ENCODE measurements at regions not wholly inside any gene's neighbourhood (a gene's known extent, or its start where the extent isn't known, plus 50 kb on each side); places are given as distances from the start of the nearest gene placed in this dataset.

DNA sequence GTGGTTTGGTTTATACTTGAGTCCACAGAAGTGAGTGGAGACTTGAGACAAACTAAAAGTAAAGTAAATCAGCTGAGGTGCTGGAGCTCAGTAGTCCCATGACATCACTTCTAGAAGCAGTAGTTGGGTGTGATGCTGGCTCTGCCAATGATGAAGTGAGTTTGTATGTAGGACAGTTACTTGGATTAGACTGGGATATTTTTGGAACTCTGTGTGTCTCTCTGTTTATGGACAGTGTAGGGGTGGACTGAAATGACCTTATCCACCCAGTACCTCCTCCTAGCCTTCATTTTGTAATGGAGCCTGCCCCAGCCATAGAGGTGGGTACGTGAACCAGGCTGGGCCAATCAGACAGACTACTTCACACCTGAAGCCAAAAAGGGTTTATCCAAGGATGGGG is 52.2 kb downstream of the POLR1D start:
- H3K9me3 Mint-ChIP-seq: no peaks in the 10 kb centered on the region
- intact Hi-C loops (cut with micrococcal nuclease): no loop called here
- DNase-seq (ENCODE audit: low spot score): no peak

DNA sequence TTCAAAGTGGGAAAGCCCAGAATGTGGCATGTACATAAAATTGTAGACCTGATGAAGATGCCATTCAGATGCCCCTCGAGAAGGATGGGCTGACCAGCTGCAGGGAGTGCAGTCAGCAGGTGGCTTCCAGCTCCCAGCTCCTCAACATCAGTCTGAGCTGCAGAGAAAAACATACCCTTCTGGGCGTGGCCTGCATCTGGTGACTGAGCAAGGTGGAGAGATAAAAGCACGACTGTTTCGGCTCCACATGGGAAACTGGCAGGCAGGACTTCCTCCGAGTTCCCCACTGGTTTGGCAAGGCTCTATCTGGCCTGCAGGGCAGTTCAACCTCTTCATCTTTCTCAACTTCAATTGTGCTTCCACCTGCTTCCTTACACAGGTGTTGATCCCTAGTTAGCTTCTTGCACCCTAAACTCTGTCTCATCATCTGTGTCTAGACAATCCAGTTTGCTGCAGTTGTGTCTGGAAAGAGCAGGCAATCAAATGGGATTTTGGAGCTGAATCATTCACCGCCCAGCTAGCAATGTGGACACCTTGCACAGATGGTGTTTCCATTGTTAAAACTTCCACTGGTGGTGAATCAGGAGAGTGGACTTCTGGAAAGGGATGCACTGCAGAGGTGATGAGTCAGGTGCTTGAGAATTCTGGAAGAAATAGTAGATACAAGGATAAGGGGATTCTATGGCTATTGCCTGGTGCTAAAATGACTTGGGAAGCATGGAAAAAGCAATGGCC is 56.8 kb downstream of the POLR1D start:
- peaks cover 17% of the 10 kb centered on the region for H3K27me3 Mint-ChIP-seq (ENCODE audit: low read depth)
- no peaks in the 10 kb centered on the region for H3K36me3 Mint-ChIP-seq (ENCODE audit: low read depth)
- no peaks in the 10 kb centered on the region for H3K4me1 Mint-ChIP-seq (ENCODE audit: low read depth)
- intact Hi-C loops (cut with micrococcal nuclease): no loop called here
- H3K27ac Mint-ChIP-seq: no peak overlapping the region
- no peak overlapping the region for H3K4me3 Mint-ChIP-seq (ENCODE audit: low read depth)
- no peak for DNase-seq (ENCODE audit: low spot score)
- H3K9me3 Mint-ChIP-seq: no peaks in the 10 kb centered on the region

More for the DNA sequence above, 52.2 kb downstream of the POLR1D start:
- Mint-ChIP-seq H3K27ac (no peak overlapping the region), H3K36me3 (ENCODE audit: low read depth) (no peaks in the 10 kb centered on the region), H3K27me3 (ENCODE audit: low read depth) (peaks cover 1% of the 10 kb centered on the region), H3K4me3 (ENCODE audit: low read depth) (no peak overlapping the region), H3K4me1 (ENCODE audit: low read depth) (no peaks in the 10 kb centered on the region)

DNA sequence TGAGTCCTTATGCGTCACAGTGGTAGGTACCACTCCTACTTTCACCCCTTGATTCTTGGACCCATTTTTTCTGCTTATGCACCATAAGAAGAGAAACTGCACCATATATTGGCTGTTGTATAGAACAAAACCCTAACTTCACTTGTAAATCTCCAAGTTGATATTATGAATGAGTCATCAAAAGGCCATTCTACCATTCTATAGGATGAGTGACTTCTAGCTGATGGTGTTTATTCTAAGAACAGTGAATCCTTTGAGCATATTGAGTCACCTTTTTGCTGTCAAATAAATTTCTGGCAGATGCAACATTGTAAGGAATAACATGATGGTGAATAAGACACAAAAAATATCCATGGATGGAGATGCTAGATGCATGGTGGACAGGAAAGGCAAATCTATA is 57.7 kb downstream of the POLR1D start:
- no peaks in the 10 kb centered on the region for H3K9me3 Mint-ChIP-seq
- DNase-seq (ENCODE audit: low spot score): no peak
- no peaks in the 10 kb centered on the region for H3K4me1 Mint-ChIP-seq (ENCODE audit: low read depth)
- intact Hi-C loops (cut with micrococcal nuclease): no loop called here
- H3K4me3 Mint-ChIP-seq (ENCODE audit: low read depth): no peak overlapping the region
- no peaks in the 10 kb centered on the region for H3K36me3 Mint-ChIP-seq (ENCODE audit: low read depth)
- H3K27me3 Mint-ChIP-seq (ENCODE audit: low read depth): peaks cover 17% of the 10 kb centered on the region
- H3K27ac Mint-ChIP-seq: no peak overlapping the region

DNA sequence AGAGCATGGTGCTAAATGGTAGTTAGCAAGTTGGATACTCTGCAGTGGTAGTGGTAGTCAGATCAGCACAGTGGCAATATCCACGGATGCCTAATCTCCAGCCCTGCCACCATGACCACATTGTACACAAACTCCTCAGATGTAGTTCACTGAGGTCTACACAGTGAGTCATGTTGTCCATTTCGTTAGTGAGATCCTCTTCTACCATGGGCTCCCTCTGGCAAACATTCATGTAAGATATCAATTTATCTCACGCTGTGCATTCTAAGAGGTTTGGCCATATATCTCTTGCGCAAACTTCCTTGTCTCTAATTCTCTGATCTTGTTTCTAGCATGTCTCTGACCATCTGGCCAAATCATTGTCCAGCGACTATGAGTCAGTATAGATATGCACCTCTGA is 58.2 kb downstream of the POLR1D start:
- Mint-ChIP-seq H3K9me3 (no peaks in the 10 kb centered on the region), H3K27ac (no peak overlapping the region), H3K4me3 (ENCODE audit: low read depth) (no peak overlapping the region), H3K36me3 (ENCODE audit: low read depth) (no peaks in the 10 kb centered on the region), H3K4me1 (ENCODE audit: low read depth) (no peaks in the 10 kb centered on the region), H3K27me3 (ENCODE audit: low read depth) (peaks cover 17% of the 10 kb centered on the region)
- DNase-seq (ENCODE audit: low spot score): no peak
- intact Hi-C loops (cut with micrococcal nuclease): no loop called here

DNA sequence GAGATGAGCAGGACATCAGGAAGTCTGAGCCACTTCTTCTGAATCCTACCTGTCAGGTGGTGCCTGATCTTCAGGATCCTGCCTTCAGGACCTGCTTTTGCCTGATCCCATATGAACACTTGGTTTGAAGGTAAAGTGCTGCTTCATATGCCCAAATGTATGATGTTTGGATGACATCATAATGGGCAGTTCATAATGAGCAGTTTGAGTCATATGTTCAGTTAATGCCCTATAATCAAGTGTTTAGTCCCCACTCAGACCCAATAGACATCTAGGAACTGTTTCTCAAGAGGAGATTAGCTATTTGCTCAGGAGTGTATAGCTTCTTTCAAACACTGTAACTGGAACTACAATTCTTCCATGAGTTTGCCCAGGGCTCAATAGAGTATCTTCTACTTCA is 58.8 kb downstream of the POLR1D start:
- Mint-ChIP-seq H3K27me3 (ENCODE audit: low read depth) (peaks cover 17% of the 10 kb centered on the region), H3K36me3 (ENCODE audit: low read depth) (no peaks in the 10 kb centered on the region), H3K4me3 (ENCODE audit: low read depth) (no peak overlapping the region), H3K27ac (no peak overlapping the region), H3K9me3 (no peaks in the 10 kb centered on the region), H3K4me1 (ENCODE audit: low read depth) (no peaks in the 10 kb centered on the region)
- no peak for DNase-seq (ENCODE audit: low spot score)
- intact Hi-C loops (cut with micrococcal nuclease): no loop called here

DNA sequence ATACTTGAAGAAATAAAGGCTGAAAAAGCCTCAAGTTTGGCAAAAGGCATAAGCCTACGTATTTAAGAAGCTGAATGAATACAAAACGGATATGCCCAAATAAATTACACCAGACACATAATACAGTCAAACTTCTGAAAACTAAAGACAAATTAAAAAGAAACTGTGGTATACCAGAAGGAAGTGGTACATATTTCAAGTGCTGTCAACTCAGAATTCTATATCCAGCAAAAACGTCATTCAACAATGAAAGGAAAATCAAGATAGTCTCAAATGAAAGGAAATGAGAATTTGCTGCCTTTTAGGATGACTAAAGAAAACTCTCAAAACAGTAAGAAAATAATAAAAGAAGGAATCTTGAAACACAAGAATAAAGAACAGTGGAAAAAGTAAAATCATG is 69.5 kb downstream of the POLR1D start:
- intact Hi-C loops (cut with micrococcal nuclease): no loop called here
- Mint-ChIP-seq H3K9me3 (peaks cover 15% of the 10 kb centered on the region), H3K27ac (no peak overlapping the region), H3K4me3 (ENCODE audit: low read depth) (no peak overlapping the region), H3K4me1 (ENCODE audit: low read depth) (no peaks in the 10 kb centered on the region), H3K36me3 (ENCODE audit: low read depth) (no peaks in the 10 kb centered on the region), H3K27me3 (ENCODE audit: low read depth) (peaks cover 1% of the 10 kb centered on the region)
- DNase-seq (ENCODE audit: low spot score): no peak

DNA sequence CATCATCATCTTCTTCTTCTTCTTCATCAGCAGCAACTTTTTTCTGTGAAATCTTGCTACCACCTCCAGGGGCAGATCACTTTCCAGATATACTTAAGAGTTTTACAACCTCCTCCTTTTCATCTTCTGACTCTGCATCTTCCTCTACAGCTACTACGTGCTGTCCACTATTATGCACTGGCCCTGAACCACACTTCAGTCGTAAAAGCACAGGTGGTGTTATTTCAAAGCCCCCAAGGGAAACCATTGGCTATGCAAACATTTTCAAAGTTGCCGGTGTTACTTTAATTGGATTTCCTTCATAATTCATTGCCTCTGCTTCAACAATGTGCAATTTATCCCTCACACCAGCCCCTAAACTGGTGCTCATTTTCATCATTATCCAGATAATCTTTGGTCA is 75.0 kb downstream of the POLR1D start:
- Mint-ChIP-seq H3K4me3 (ENCODE audit: low read depth) (no peak overlapping the region), H3K9me3 (no peaks in the 10 kb centered on the region), H3K36me3 (ENCODE audit: low read depth) (no peaks in the 10 kb centered on the region), H3K4me1 (ENCODE audit: low read depth) (peaks cover 2% of the 10 kb centered on the region), H3K27ac (no peak overlapping the region), H3K27me3 (ENCODE audit: low read depth) (peaks cover 11% of the 10 kb centered on the region)
- intact Hi-C loops (cut with micrococcal nuclease): no loop called here
- DNase-seq (ENCODE audit: low spot score): no peak

DNA sequence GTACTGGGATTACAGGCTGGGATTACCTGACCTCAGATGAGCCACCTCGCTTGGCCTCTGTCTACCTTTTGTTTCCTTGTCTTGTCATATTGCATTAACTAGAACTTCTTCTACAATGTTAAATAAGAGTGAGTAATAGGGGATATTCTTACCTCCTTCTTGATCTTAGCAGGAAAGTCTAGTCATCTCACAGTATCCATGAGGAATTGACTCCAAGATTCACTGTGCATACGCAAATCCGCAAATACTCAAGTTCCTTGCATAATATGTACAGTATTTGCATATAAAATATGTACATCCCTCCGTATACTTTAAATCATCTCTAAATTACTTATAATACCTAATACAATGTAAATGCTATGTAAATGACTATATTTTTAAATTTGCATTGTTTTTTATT is 78.3 kb downstream of the POLR1D start:
- intact Hi-C loops (cut with micrococcal nuclease): no loop called here
- Mint-ChIP-seq H3K27ac (no peak overlapping the region), H3K9me3 (peaks cover 26% of the 10 kb centered on the region), H3K36me3 (ENCODE audit: low read depth) (no peaks in the 10 kb centered on the region), H3K4me1 (ENCODE audit: low read depth) (peaks cover 7% of the 10 kb centered on the region), H3K27me3 (ENCODE audit: low read depth) (peaks cover 15% of the 10 kb centered on the region), H3K4me3 (ENCODE audit: low read depth) (no peak overlapping the region)
- no peak for DNase-seq (ENCODE audit: low spot score)

DNA sequence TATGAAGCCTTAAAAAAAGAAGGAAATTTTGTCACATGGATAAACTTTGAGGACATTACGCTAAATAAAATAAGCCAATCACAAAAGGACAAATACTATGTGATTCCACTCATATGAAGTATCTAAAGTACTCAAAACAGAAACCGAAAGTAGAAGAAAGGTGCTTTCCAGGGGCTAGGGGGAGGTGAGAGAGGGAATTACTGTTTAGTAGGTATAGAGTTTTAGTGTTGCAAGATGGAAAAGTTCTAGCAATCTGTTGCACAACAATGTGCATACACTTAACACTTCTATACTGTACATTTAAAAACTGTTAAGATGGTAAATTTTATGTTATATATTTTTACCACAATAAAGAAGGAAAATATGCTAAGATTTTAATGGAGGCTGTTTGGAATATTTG is 83.0 kb downstream of the POLR1D start:
- Mint-ChIP-seq H3K4me3 (ENCODE audit: low read depth) (no peak overlapping the region), H3K4me1 (ENCODE audit: low read depth) (peaks cover 7% of the 10 kb centered on the region), H3K9me3 (peaks cover 42% of the 10 kb centered on the region), H3K27ac (no peak overlapping the region), H3K27me3 (ENCODE audit: low read depth) (peaks cover 31% of the 10 kb centered on the region), H3K36me3 (ENCODE audit: low read depth) (no peaks in the 10 kb centered on the region)
- no peak for DNase-seq (ENCODE audit: low spot score)
- intact Hi-C loops (cut with micrococcal nuclease): no loop called here

DNA sequence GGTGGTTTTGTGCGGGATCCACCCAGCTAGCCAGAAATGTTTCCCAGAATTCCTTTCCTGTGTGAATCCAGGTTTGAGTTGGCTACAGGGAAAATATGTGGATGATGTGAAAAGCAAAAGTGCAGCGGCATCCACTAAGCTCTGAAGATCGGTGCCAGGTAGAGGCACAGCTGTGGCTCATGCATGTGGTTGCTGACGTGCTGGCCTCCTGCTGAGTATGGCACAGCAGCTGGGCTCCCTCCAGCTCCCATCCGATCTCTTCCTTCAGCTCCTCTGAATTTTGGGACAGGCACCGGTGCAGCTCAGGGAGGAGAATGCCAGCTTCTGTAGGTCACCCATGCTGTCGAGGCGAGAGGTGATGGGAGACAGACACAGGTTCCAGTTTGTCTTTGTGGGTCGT is 84.0 kb upstream of the GSX1 start:
- no peak overlapping the region for H3K4me3 Mint-ChIP-seq (ENCODE audit: low read depth)
- no peaks in the 10 kb centered on the region for H3K36me3 Mint-ChIP-seq (ENCODE audit: low read depth)
- DNase-seq (ENCODE audit: low spot score): no peak
- H3K27me3 Mint-ChIP-seq (ENCODE audit: low read depth): peaks cover 39% of the 10 kb centered on the region
- H3K4me1 Mint-ChIP-seq (ENCODE audit: low read depth): peaks cover 7% of the 10 kb centered on the region
- intact Hi-C loops (cut with micrococcal nuclease): no loop called here
- H3K27ac Mint-ChIP-seq: no peak overlapping the region
- peaks cover 30% of the 10 kb centered on the region for H3K9me3 Mint-ChIP-seq

DNA sequence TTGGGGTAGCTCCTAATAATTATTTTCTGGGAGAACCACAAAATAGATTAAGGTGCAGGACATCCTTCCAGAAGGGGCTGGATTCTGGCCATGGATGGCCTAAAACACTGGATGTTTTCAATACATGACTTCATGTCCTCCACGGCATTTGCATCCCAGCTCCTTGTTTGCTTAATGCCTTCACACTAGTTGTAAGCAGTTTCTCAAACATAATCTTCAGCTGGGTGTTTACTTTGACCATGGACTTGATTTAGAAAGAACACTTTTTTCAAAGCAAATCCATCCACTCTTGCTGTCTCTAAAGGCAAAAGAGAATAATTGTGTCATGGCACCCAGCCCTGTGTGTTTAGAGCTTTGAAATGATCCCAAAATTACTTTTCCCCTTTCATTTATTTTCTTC is 82.5 kb upstream of the GSX1 start:
- no peak overlapping the region for H3K4me3 Mint-ChIP-seq (ENCODE audit: low read depth)
- intact Hi-C loops (cut with micrococcal nuclease): loop anchor here (10.0 kb wide), 1 partner anchor 175 kb away; no protein-coding TSS in a partner anchor
- H3K4me1 Mint-ChIP-seq (ENCODE audit: low read depth): peaks cover 2% of the 10 kb centered on the region
- no peak for DNase-seq (ENCODE audit: low spot score)
- peaks cover 37% of the 10 kb centered on the region for H3K27me3 Mint-ChIP-seq (ENCODE audit: low read depth)
- H3K27ac Mint-ChIP-seq: no peak overlapping the region
- no peaks in the 10 kb centered on the region for H3K36me3 Mint-ChIP-seq (ENCODE audit: low read depth)
- peaks cover 16% of the 10 kb centered on the region for H3K9me3 Mint-ChIP-seq

DNA sequence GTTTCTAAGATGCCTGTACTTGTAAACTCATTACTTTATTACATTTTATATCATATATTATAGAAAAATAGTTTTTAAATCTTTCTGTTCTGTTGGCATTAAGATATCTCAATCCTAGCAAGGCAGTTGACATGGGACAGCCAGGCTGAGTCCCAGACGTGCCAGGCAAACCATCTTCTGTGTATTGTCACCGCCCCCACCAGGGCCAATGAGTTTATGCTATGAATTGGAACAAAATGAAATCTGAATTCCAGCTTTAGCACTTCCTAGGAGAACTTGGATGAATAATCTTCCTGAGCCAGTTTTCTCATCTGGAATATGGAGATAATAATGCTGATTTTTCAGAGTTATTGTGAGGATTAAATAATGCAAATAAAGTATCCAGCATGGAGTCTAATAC is 79.9 kb upstream of the GSX1 start:
- Mint-ChIP-seq H3K36me3 (ENCODE audit: low read depth) (no peaks in the 10 kb centered on the region), H3K27ac (no peak overlapping the region)

DNA sequence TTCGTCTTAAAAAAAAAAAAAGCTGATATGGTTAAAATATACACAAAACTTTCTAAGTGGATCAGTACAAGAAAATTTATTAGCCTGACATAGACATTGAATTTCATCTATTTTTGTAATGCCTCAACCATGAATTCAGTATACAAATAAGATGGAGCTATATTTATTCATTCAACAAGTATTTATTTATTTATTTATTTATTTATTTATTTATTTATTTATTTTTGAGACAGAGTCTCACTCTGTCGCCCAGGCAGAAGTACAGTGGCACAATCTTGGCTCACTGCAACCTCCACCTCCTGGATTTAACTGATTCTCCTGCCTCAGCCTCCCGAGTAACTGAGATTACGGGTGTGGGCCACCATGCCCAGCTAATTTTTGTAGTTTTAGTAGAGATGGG is 78.5 kb upstream of the GSX1 start:
- DNase-seq (ENCODE audit: low spot score): no peak
- peaks cover 18% of the 10 kb centered on the region for H3K27me3 Mint-ChIP-seq (ENCODE audit: low read depth)
- no peaks in the 10 kb centered on the region for H3K36me3 Mint-ChIP-seq (ENCODE audit: low read depth)
- intact Hi-C loops (cut with micrococcal nuclease): loop anchor here (10.0 kb wide), 1 partner anchor 179 kb away; no protein-coding TSS in a partner anchor
- no peaks in the 10 kb centered on the region for H3K9me3 Mint-ChIP-seq
- no peak overlapping the region for H3K27ac Mint-ChIP-seq
- H3K4me1 Mint-ChIP-seq (ENCODE audit: low read depth): no peaks in the 10 kb centered on the region
- H3K4me3 Mint-ChIP-seq (ENCODE audit: low read depth): no peak overlapping the region

More for the DNA sequence above, 79.9 kb upstream of the GSX1 start:
- H3K4me3 Mint-ChIP-seq (ENCODE audit: low read depth): no peak overlapping the region
- H3K9me3 Mint-ChIP-seq: no peaks in the 10 kb centered on the region
- no peak for DNase-seq (ENCODE audit: low spot score)
- intact Hi-C loops (cut with micrococcal nuclease): loop anchor here (10.0 kb wide), 1 partner anchor 178 kb away; no protein-coding TSS in a partner anchor
- H3K27me3 Mint-ChIP-seq (ENCODE audit: low read depth): peaks cover 27% of the 10 kb centered on the region
- H3K4me1 Mint-ChIP-seq (ENCODE audit: low read depth): no peaks in the 10 kb centered on the region

DNA sequence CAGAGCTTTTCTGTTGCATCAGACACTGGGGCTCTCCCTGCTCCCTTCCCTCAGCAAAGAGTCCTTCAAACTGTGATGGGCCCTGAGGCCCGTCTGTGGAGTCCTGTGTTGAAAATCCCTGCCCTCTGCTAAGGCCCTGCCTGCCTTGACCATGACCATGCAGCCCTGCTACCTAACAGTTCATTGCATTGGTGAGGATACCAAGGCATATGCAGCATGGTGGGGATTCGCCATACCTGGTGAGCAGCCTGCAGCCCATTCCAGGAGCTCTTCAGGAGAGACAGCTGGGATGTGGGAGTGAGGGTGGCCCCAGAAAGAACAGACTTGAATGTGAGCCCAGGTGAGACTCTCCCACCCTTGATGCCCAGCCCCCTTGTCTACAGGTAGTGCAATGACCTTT is 70.6 kb upstream of the GSX1 start:
- no peak for DNase-seq (ENCODE audit: low spot score)
- H3K27me3 Mint-ChIP-seq (ENCODE audit: low read depth): peaks cover 16% of the 10 kb centered on the region
- intact Hi-C loops (cut with micrococcal nuclease): no loop called here
- H3K36me3 Mint-ChIP-seq (ENCODE audit: low read depth): no peaks in the 10 kb centered on the region
- no peak overlapping the region for H3K27ac Mint-ChIP-seq
- H3K4me3 Mint-ChIP-seq (ENCODE audit: low read depth): no peak overlapping the region
- no peaks in the 10 kb centered on the region for H3K9me3 Mint-ChIP-seq
- H3K4me1 Mint-ChIP-seq (ENCODE audit: low read depth): no peaks in the 10 kb centered on the region
